ENCODE measurements at regions not wholly inside any gene's neighbourhood (a gene's known extent, or its start where the extent isn't known, plus 50 kb on each side); places are given as distances from the start of the nearest gene placed in this dataset.

- no peak for TF ChIP-seq CTCF (IDR thresholded peaks at IDR 0.05)
- TF ChIP-seq ZFX (IDR thresholded peaks at IDR 0.05; ENCODE audit: borderline replicate concordance), result no peak
Observed at GRCh38 chr2:155364766-155365165, 666.3 kb downstream of the KCNJ3 start.
